HFF-Myc (cell line): ENCODE measurements at regions not wholly inside any gene's neighbourhood (a gene's known extent, or its start where the extent isn't known, plus 50 kb on each side); places are given as distances from the start of the nearest gene placed in this dataset.
"Not testable (repeated sequence)": the region's sequence is repeated elsewhere in the genome, so short reads cannot be mapped to it uniquely, and the experiment has no call there.

ENCODE experiments used
- DNase-seq: peaks from one replicate; pipeline ENCODE4 v3.0.0-alpha.2; 2011; ENCODE audit warnings: low read depth; ENCODE audit errors: extremely low read depth
- H3K4me3 ChIP-seq: replicated peaks from 2 replicates; pipeline ENCODE4 v1.5.1; 2011; ENCODE audit warnings: low read depth, mild to moderate bottlenecking, control low read depth, low read length
- CTCF ChIP-seq: IDR thresholded peaks from 2 replicates; pipeline ENCODE4 v1.5.1; 2012; ENCODE audit warnings: mild to moderate bottlenecking, low read depth, low read length, control low read depth; ENCODE audit errors: missing control alignments

DNA sequence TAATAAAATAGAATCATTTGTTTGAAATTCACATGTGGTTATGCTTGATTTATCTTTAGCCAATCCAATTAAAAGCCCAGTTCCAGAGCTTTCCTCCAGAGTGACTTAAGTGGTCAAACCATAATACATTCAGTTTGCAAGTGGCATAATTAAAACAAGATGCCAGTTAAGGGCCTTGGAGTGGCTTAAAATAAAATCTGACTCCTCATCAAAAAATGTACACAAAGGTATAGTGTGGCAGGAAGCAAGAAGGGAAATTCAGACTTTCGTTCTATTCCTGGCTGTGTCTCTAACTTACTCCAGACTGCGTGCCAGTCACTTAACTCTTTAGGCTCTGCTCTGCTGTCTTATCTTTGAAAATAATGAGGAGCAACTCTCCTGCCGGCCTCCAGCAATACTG, 215.9 kb upstream of the PRNP start:
- H3K4me3 ChIP-seq: no peak overlapping the region
- DNase-seq: peak; percentile 98
- peak; percentile 33 for TF ChIP-seq CTCF

DNA sequence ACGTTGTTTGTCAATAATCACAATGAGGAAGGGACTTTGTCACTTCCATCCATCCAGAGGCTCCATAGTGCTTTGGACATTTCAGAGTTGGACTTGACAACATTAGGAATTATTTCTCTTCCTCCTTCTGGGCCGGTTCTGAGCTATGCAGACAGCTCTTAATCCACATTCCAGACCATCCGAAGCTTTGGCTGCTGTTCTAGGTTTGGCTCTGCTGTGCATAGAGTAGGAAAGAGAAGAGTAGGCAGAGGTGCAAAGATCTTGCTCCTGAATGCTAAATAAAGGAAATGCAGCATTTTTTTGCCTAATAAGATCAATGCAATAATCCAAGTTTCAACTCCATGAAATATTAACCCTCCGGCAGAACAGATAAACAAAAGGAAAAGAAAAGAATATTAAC, 216.3 kb upstream of the PRNP start:
- DNase-seq: no peak
- no peak for TF ChIP-seq CTCF
- H3K4me3 ChIP-seq: peak overlapping the region; percentile 38

DNA sequence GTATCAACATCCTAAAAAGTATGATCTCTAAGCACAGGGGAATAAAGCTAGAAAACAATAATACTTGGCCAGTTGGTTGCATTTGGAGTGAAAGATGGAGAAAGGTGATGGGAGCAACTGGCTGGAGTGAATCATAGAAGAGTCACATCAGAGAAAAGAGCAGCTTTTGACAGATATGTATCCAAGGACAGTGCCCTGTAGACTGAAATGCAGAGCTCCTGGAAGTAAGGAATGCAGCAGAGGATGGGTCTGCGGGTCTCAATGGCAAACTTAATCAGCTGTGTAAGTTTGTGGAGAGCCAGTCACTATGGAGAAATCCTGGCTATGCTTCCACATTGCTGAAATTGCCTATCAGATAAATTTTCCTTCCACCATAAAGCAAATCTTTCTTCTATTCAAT, 218.1 kb upstream of the PRNP start:
- DNase-seq: no peak
- H3K4me3 ChIP-seq: peak overlapping the region; percentile 38
- TF ChIP-seq CTCF: no peak

- DNase-seq: no peak
- TF ChIP-seq CTCF: no peak
- H3K4me3 ChIP-seq: no peak overlapping the region
These were observed 216.9 kb upstream of the ADRA1D start for GRCh38 chr20:4465855-4466545.

DNA sequence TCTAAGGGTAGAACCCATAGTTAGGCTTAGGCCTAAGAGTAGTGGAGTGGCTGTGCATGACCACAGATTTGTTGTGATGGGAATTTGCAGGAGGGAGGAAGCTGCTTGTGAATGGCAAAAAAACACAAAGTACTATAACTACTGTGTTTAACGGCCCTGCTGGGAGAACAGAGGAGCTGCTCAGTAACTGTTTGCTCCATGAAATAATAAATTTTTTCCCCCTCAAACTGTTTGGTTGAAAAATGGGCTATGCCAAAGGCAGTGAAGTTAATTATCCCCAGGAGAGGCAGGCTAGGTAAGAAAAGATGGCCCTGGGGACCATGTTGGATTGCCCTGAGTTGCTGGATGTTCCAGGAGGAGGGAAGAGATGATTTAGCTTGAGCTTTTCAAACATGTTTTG, 216.1 kb upstream of the ADRA1D start:
- H3K4me3 ChIP-seq: no peak overlapping the region
- no peak for TF ChIP-seq CTCF
- no peak for DNase-seq

GRCh38 chr20:4462801-4463200, 213.7 kb upstream of the ADRA1D start:
- not testable (repeated sequence) for DNase-seq

DNA sequence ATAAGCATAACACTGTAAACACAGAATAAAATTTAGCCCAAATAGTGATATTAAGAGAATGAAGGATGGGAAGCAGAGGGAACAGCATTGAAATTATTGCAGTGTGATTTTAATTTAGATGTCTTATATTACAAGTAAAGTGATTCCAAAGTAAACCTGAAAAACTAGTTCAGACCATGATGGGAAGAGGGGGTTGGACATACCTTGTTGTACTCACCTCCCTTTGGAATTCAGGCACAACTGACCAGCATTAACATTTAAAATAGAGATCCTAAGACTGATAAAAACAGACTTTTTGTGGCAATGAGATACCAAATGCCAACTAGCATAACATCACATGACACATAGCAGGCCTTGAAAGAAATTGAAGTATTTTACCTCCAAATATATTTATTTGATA, 210.0 kb upstream of the ADRA1D start:
- no peak overlapping the region for H3K4me3 ChIP-seq
- no peak for DNase-seq
- no peak for TF ChIP-seq CTCF

More at GRCh38 chr20:4462801-4463200, 213.7 kb upstream of the ADRA1D start:
- not testable (repeated sequence) for H3K4me3 ChIP-seq
